ENCODE measurements at regions not wholly inside any gene's neighbourhood (a gene's known extent, or its start where the extent isn't known, plus 50 kb on each side); places are given as distances from the start of the nearest gene placed in this dataset.

- Histone ChIP-seq H3K4me1 (peaks cover 7 to 46% of the 10 kb centered on the region in 2 donors), H3K27ac (no peak overlapping the region)
- intact Hi-C loops (cut with DNase I), result loop anchor here in 1 of 2 donors (10.0 kb wide), 1 partner anchor 246 kb away; no protein-coding TSS in a partner anchor
These were observed 65.2 kb downstream of the SLC25A47 start for GRCh38 chr14:100388103-100389054.

GRCh38 chr14:100389497-100390104, 66.5 kb downstream of the SLC25A47 start:
- intact Hi-C loops (cut with DNase I), result loop anchor here in 1 of 2 donors (10.0 kb wide), 1 partner anchor 245 kb away; no protein-coding TSS in a partner anchor
- no peak for ATAC-seq

More at GRCh38 chr14:100388103-100389054, 65.2 kb downstream of the SLC25A47 start:
- Histone ChIP-seq H3K27me3 (no peaks in the 10 kb centered on the region), H3K9me3 (no peaks in the 10 kb centered on the region), H3K36me3 (peaks cover 0 to under 1% of the 10 kb centered on the region in 2 donors), H3K4me3 (no peak overlapping the region)
- ATAC-seq, result peak; percentile 38
- no peak for DNase-seq
- TF ChIP-seq CTCF (IDR thresholded peaks at IDR 0.05), result no peak

GRCh38 chr14:100391173-100391572, 68.0 kb downstream of the SLC25A47 start:
- DNase-seq (no peak), ATAC-seq (no peak)
- Histone ChIP-seq H3K36me3 (no peaks in the 10 kb centered on the region), H3K4me1 (peaks cover 9 to 29% of the 10 kb centered on the region in 2 donors), H3K9me3 (no peaks in the 10 kb centered on the region), H3K27me3 (no peaks in the 10 kb centered on the region), H3K4me3 (no peak overlapping the region), H3K27ac (no peak overlapping the region)
- intact Hi-C loops (cut with DNase I), result no loop called here
- no peak for TF ChIP-seq CTCF (IDR thresholded peaks at IDR 0.05)

More at GRCh38 chr14:100389497-100390104, 66.5 kb downstream of the SLC25A47 start:
- no peaks in the 10 kb centered on the region for H3K27me3 ChIP-seq
- no peak for DNase-seq
- no peak for TF ChIP-seq CTCF (IDR thresholded peaks at IDR 0.05)
- H3K4me1 ChIP-seq, result peaks cover 9 to 33% of the 10 kb centered on the region in 2 donors
- H3K9me3 ChIP-seq, result no peaks in the 10 kb centered on the region
- H3K27ac ChIP-seq, result no peak overlapping the region
- no peaks in the 10 kb centered on the region for H3K36me3 ChIP-seq
- H3K4me3 ChIP-seq, result no peak overlapping the region

- intact Hi-C loops (cut with DNase I), result no loop called here
- H3K4me1 ChIP-seq, result peaks cover 9 to 29% of the 10 kb centered on the region in 2 donors
- TF ChIP-seq CTCF (IDR thresholded peaks at IDR 0.05), result no peak
- no peak for ATAC-seq
- no peaks in the 10 kb centered on the region for H3K27me3 ChIP-seq
- no peaks in the 10 kb centered on the region for H3K9me3 ChIP-seq
- no peaks in the 10 kb centered on the region for H3K36me3 ChIP-seq
- H3K27ac ChIP-seq, result no peak overlapping the region
- peak in 2 of 4 donors; percentile 42 to 55 for DNase-seq
- no peak overlapping the region for H3K4me3 ChIP-seq
These were observed 68.6 kb downstream of the SLC25A47 start for GRCh38 chr14:100391724-100392123.

- no peak for TF ChIP-seq CTCF (IDR thresholded peaks at IDR 0.05)
- no peak overlapping the region for H3K4me3 ChIP-seq
- H3K9me3 ChIP-seq, result no peaks in the 10 kb centered on the region
- no peaks in the 10 kb centered on the region for H3K27me3 ChIP-seq
- no peaks in the 10 kb centered on the region for H3K36me3 ChIP-seq
- no peak for DNase-seq
- no peak overlapping the region for H3K27ac ChIP-seq
- intact Hi-C loops (cut with DNase I), result no loop called here
- H3K4me1 ChIP-seq, result peaks cover 9 to 29% of the 10 kb centered on the region in 2 donors
- ATAC-seq, result no peak
These were observed 69.2 kb downstream of the SLC25A47 start for GRCh38 chr14:100392356-100392755.
